Liver (tissue), 8 donors: ENCODE measurements at regions not wholly inside any gene's neighbourhood (a gene's known extent, or its start where the extent isn't known, plus 50 kb on each side); places are given as distances from the start of the nearest gene placed in this dataset.

Experiments used
- DNase-seq: peaks from one replicate; pipeline ENCODE4 v3.0.0-alpha.2; 2017; ENCODE audit warnings: low spot score
- H3K27ac ChIP-seq, 2 donors: one replicate each; pipeline ENCODE4 v1.7.0; 2013; ENCODE audit warnings: inconsistent platforms in 2 of 2, low read length in 2 of 2, control low read depth in 1 of 2, low read depth in 1 of 2, mild to moderate bottlenecking in 1 of 2
- H3K27me3 ChIP-seq, 4 donors: one replicate each; pipeline versions ENCODE4 v1.6.1 to v1.7.0; 2013; ENCODE audit warnings: low read length in 3 of 4, inconsistent platforms in 1 of 4, mild to moderate bottlenecking in 1 of 4, moderate library complexity in 1 of 4; ENCODE audit not compliant: control insufficient read depth in 4 of 4, insufficient read depth in 4 of 4
- H3K36me3 ChIP-seq, 4 donors: one replicate each; pipeline versions ENCODE4 v1.6.1 to v1.7.0; 2013; ENCODE audit warnings: low read length in 3 of 4, mild to moderate bottlenecking in 3 of 4, low read depth in 1 of 4, moderate library complexity in 1 of 4; ENCODE audit not compliant: control insufficient read depth in 4 of 4, insufficient read depth in 3 of 4
- H3K4me1 ChIP-seq, 4 donors: one replicate each; pipeline versions ENCODE4 v1.6.1 to v1.7.0; 2013; ENCODE audit warnings: low read length in 3 of 4, mild to moderate bottlenecking in 3 of 4, moderate library complexity in 1 of 4; ENCODE audit not compliant: control insufficient read depth in 4 of 4, insufficient read depth in 4 of 4
- H3K4me3 ChIP-seq, 3 donors: one replicate each; pipeline versions ENCODE4 v1.6.1 to v1.7.0; 2013; ENCODE audit warnings: low read length in 3 of 3, control low read depth in 1 of 3, low read depth in 1 of 3, mild to moderate bottlenecking in 1 of 3
- H3K9ac ChIP-seq, 2 donors: one replicate each; pipeline ENCODE4 v1.7.0; 2013; ENCODE audit warnings: low read length in 2 of 2, mild to moderate bottlenecking in 2 of 2, moderate library complexity in 2 of 2, control low read depth in 1 of 2, low read depth in 1 of 2
- H3K9me3 ChIP-seq, 4 donors: one replicate each; pipeline versions ENCODE4 v1.6.1 to v1.7.0; 2013; ENCODE audit warnings: low read length in 3 of 4; ENCODE audit not compliant: control insufficient read depth in 4 of 4
- ATF3 ChIP-seq: IDR thresholded peaks from 2 replicates; pipeline ENCODE4 v1.6.1; 2016; ENCODE audit warnings: antibody characterized with exemption
- CTCF ChIP-seq: fragments of 150-350 bp; IDR thresholded peaks from 2 replicates; pipeline ENCODE4 v1.5.1; 2017; ENCODE audit warnings: improper control_type of control experiment, low read depth, low read length; ENCODE audit not compliant: missing input control
- EGR1 ChIP-seq, 2 donors: IDR thresholded peaks; 2 replicates each; pipeline ENCODE4 v1.6.1; 2016 to 2018; ENCODE audit warnings: antibody characterized with exemption in 2 of 2, low read depth in 2 of 2
- FOXA1 ChIP-seq: IDR thresholded peaks from 2 replicates; pipeline ENCODE4 v1.6.1; 2016; ENCODE audit warnings: antibody characterized with exemption
- FOXA2 ChIP-seq: IDR thresholded peaks from 2 replicates; pipeline ENCODE4 v1.6.1; 2016; ENCODE audit warnings: antibody characterized with exemption
- GABPA ChIP-seq, 2 donors: IDR thresholded peaks in 1 of 2; conservative IDR thresholded peaks in 1 of 2; 2 replicates each; pipeline ENCODE4 v1.6.1; 2016; ENCODE audit warnings: antibody characterized with exemption in 2 of 2, mild to moderate bottlenecking in 1 of 2, moderate library complexity in 1 of 2
- HNF4A ChIP-seq, 2 donors: conservative IDR thresholded peaks; 2 replicates each; pipeline ENCODE4 v1.6.1; 2016; ENCODE audit warnings: antibody characterized with exemption in 2 of 2, mild to moderate bottlenecking in 2 of 2
- HNF4G ChIP-seq: IDR thresholded peaks from 2 replicates; pipeline ENCODE4 v1.6.1; 2016; ENCODE audit warnings: antibody characterized with exemption
- JUND ChIP-seq, 2 donors: IDR thresholded peaks; 2 replicates each; pipeline ENCODE4 v1.6.1; 2016; ENCODE audit warnings: antibody characterized with exemption in 2 of 2
- MAX ChIP-seq: IDR thresholded peaks from 2 replicates; pipeline ENCODE4 v1.6.1; 2016; ENCODE audit warnings: antibody characterized with exemption
- NR2F2 ChIP-seq: IDR thresholded peaks from 2 replicates; pipeline ENCODE4 v1.6.1; 2016; ENCODE audit warnings: antibody characterized with exemption
- RAD21 ChIP-seq, 2 donors: IDR thresholded peaks; 2 replicates each; pipeline ENCODE4 v1.6.1; 2016; ENCODE audit warnings: antibody characterized with exemption in 2 of 2, mild to moderate bottlenecking in 2 of 2
- REST ChIP-seq: IDR thresholded peaks from 2 replicates; pipeline ENCODE4 v1.6.1; 2016; ENCODE audit warnings: antibody characterized with exemption, mild to moderate bottlenecking
- RXRA ChIP-seq, 2 donors: IDR thresholded peaks; 2 replicates each; pipeline ENCODE4 v1.6.1; 2017 to 2018; ENCODE audit warnings: antibody characterized with exemption in 2 of 2, mild to moderate bottlenecking in 1 of 2
- SP1 ChIP-seq: IDR thresholded peaks from 2 replicates; pipeline ENCODE4 v1.6.1; 2018; ENCODE audit warnings: antibody characterized with exemption, mild to moderate bottlenecking
- TAF1 ChIP-seq: conservative IDR thresholded peaks from 2 replicates; pipeline ENCODE4 v1.6.1; 2016; ENCODE audit warnings: antibody characterized with exemption, mild to moderate bottlenecking
- YY1 ChIP-seq: IDR thresholded peaks from 2 replicates; pipeline ENCODE4 v1.6.1; 2016; ENCODE audit warnings: antibody characterized with exemption, mild to moderate bottlenecking
- ZBTB33 ChIP-seq: IDR thresholded peaks from 2 replicates; pipeline ENCODE4 v1.6.1; 2016; ENCODE audit warnings: antibody characterized with exemption
- WGBS: extraction: QIAGEN DNeasy Blood & Tissue Kit; methylation state at CpG from one replicate; pipeline ENCODE4 v1.1.7; 2013; 5-methylcytosine and 5-hydroxymethylcytosine counted together
- donor health status: healthy.
- donor health status: healthy.
- donor health status: healthy.
- donor health status: healthy.
- donor health status: healthy.

- Histone ChIP-seq H3K27ac (no peak overlapping the region), H3K4me1 (no peaks in the 10 kb centered on the region), H3K9me3 (no peaks in the 10 kb centered on the region), H3K9ac (no peak overlapping the region), H3K27me3 (no peaks in the 10 kb centered on the region), H3K36me3 (no peaks in the 10 kb centered on the region), H3K4me3 (no peak overlapping the region)
- no peak for DNase-seq
- TF ChIP-seq FOXA1 (no peak), YY1 (no peak), MAX (no peak), CTCF (no peak), ATF3 (no peak), HNF4A (conservative IDR thresholded peaks at IDR 0.05) (no peak), RXRA (IDR thresholded peaks at IDR 0.05) (no peak), HNF4G (no peak), REST (no peak), SP1 (no peak), FOXA2 (no peak), NR2F2 (no peak), GABPA (IDR thresholded peaks at IDR 0.05 in 1 of 2, conservative IDR thresholded peaks at IDR 0.05 in 1 of 2) (no peak), RAD21 (IDR thresholded peaks at IDR 0.05) (no peak), JUND (IDR thresholded peaks at IDR 0.05) (no peak), TAF1 (no peak), ZBTB33 (no peak), EGR1 (IDR thresholded peaks at IDR 0.05; ENCODE audit: low read depth in 2 of 2) (no peak)
- WGBS, result 80% methylated on average over 5 of the region's 5 CpGs
These were observed 110.8 kb downstream of the NDUFA12 start for GRCh38 chr12:94892544-94893267.
